ENCODE measurements at regions not wholly inside any gene's neighbourhood (a gene's known extent, or its start where the extent isn't known, plus 50 kb on each side); places are given as distances from the start of the nearest gene placed in this dataset.

GRCh38 chr5:2847608-2848007 is 96.1 kb upstream of the IRX2 start:
- no peak for DNase-seq
- no peaks in the 10 kb centered on the region for H3K27me3 ChIP-seq (replicated peaks)
- H3K36me3 ChIP-seq (replicated peaks) = no peaks in the 10 kb centered on the region
- no peak for TF ChIP-seq CTCF (IDR thresholded peaks at IDR 0.05; ENCODE audit: low read depth, low read length, missing control alignments)
- no peak overlapping the region for H3K4me3 ChIP-seq (ENCODE audit: low read depth, low read length)
- in situ Hi-C loops (cut with HindIII; ENCODE audit: low pct_ligation_motif_present, low sequenced_read_pairs) = no loop called here
- H3K27ac ChIP-seq = no peak overlapping the region

GRCh38 chr5:2841208-2841607 is 89.7 kb upstream of the IRX2 start:
- Histone ChIP-seq H3K27ac (no peak overlapping the region), H3K4me3 (ENCODE audit: low read depth, low read length) (no peak overlapping the region), H3K36me3 (replicated peaks) (no peaks in the 10 kb centered on the region), H3K27me3 (replicated peaks) (no peaks in the 10 kb centered on the region)
- in situ Hi-C loops (cut with HindIII; ENCODE audit: low pct_ligation_motif_present, low sequenced_read_pairs) = no loop called here
- TF ChIP-seq CTCF (IDR thresholded peaks at IDR 0.05; ENCODE audit: low read depth, low read length, missing control alignments) = no peak
- DNase-seq = no peak

GRCh38 chr5:2840372-2840915 is 89.0 kb upstream of the IRX2 start:
- Histone ChIP-seq H3K27me3 (replicated peaks) (no peaks in the 10 kb centered on the region), H3K27ac (no peak overlapping the region), H3K4me3 (ENCODE audit: low read depth, low read length) (no peak overlapping the region), H3K36me3 (replicated peaks) (no peaks in the 10 kb centered on the region)
- TF ChIP-seq CTCF (IDR thresholded peaks at IDR 0.05; ENCODE audit: low read depth, low read length, missing control alignments) = no peak
- in situ Hi-C loops (cut with HindIII; ENCODE audit: low pct_ligation_motif_present, low sequenced_read_pairs) = no loop called here
- DNase-seq = no peak

GRCh38 chr5:2836133-2836532 is 84.7 kb upstream of the IRX2 start:
- in situ Hi-C loops (cut with HindIII; ENCODE audit: low pct_ligation_motif_present, low sequenced_read_pairs) = no loop called here
- H3K27me3 ChIP-seq (replicated peaks) = no peaks in the 10 kb centered on the region
- no peak for DNase-seq
- H3K27ac ChIP-seq = no peak overlapping the region
- no peak for TF ChIP-seq CTCF (IDR thresholded peaks at IDR 0.05; ENCODE audit: low read depth, low read length, missing control alignments)
- no peaks in the 10 kb centered on the region for H3K36me3 ChIP-seq (replicated peaks)
- no peak overlapping the region for H3K4me3 ChIP-seq (ENCODE audit: low read depth, low read length)

GRCh38 chr5:2833556-2833955 is 82.1 kb upstream of the IRX2 start:
- Histone ChIP-seq H3K27me3 (replicated peaks) (no peaks in the 10 kb centered on the region), H3K27ac (no peak overlapping the region), H3K4me3 (ENCODE audit: low read depth, low read length) (no peak overlapping the region), H3K36me3 (replicated peaks) (no peaks in the 10 kb centered on the region)
- DNase-seq = no peak
- in situ Hi-C loops (cut with HindIII; ENCODE audit: low pct_ligation_motif_present, low sequenced_read_pairs) = no loop called here
- TF ChIP-seq CTCF (IDR thresholded peaks at IDR 0.05; ENCODE audit: low read depth, low read length, missing control alignments) = no peak

GRCh38 chr5:2832394-2832793 is 80.9 kb upstream of the IRX2 start:
- in situ Hi-C loops (cut with HindIII; ENCODE audit: low pct_ligation_motif_present, low sequenced_read_pairs) = no loop called here
- Histone ChIP-seq H3K36me3 (replicated peaks) (no peaks in the 10 kb centered on the region), H3K27me3 (replicated peaks) (no peaks in the 10 kb centered on the region), H3K4me3 (ENCODE audit: low read depth, low read length) (no peak overlapping the region), H3K27ac (no peak overlapping the region)
- TF ChIP-seq CTCF (IDR thresholded peaks at IDR 0.05; ENCODE audit: low read depth, low read length, missing control alignments) = no peak
- no peak for DNase-seq
